SK-N-DZ (cell line): ENCODE measurements at regions not wholly inside any gene's neighbourhood (a gene's known extent, or its start where the extent isn't known, plus 50 kb on each side); places are given as distances from the start of the nearest gene placed in this dataset.

Experiments used
- DNase-seq: peaks from one replicate; pipeline ENCODE4 v3.0.0-alpha.2; 2015; ENCODE audit warnings: low spot score

GRCh38 chr9:81741103-81741502, 51.8 kb upstream of the TLE1 start:
- no peak for DNase-seq

GRCh38 chr9:81748091-81748490, 58.7 kb upstream of the TLE1 start:
- no peak for DNase-seq

GRCh38 chr9:81753436-81753835, 64.1 kb upstream of the TLE1 start:
- no peak for DNase-seq

GRCh38 chr9:81754245-81754644, 64.9 kb upstream of the TLE1 start:
- DNase-seq: no peak

- DNase-seq: no peak
These were observed 66.4 kb upstream of the TLE1 start for GRCh38 chr9:81755721-81756120.

- no peak for DNase-seq
These were observed 67.2 kb upstream of the TLE1 start for GRCh38 chr9:81756561-81756960.

GRCh38 chr9:81758123-81758797, 68.9 kb upstream of the TLE1 start:
- DNase-seq: no peak

- DNase-seq: peak; percentile 17
These were observed 70.4 kb upstream of the TLE1 start for GRCh38 chr9:81759680-81760215.

GRCh38 chr9:81767921-81768320, 78.6 kb upstream of the TLE1 start:
- no peak for DNase-seq

- peak; percentile 47 for DNase-seq
These were observed 82.2 kb upstream of the TLE1 start for GRCh38 chr9:81771571-81771970.

- no peak for DNase-seq
These were observed 82.8 kb upstream of the TLE1 start for GRCh38 chr9:81772144-81772543.

GRCh38 chr9:81776390-81776789, 87.0 kb upstream of the TLE1 start:
- no peak for DNase-seq

GRCh38 chr9:81776834-81777233, 87.5 kb upstream of the TLE1 start:
- no peak for DNase-seq

- no peak for DNase-seq
These were observed 88.1 kb upstream of the TLE1 start for GRCh38 chr9:81777482-81777881.

GRCh38 chr9:81782313-81782995, 93.1 kb upstream of the TLE1 start:
- no peak for DNase-seq

GRCh38 chr9:81787747-81788632, 98.6 kb upstream of the TLE1 start:
- peak; percentile 37 for DNase-seq

- DNase-seq: no peak
These were observed 100.4 kb upstream of the TLE1 start for GRCh38 chr9:81789721-81790120.

- no peak for DNase-seq
These were observed 100.8 kb upstream of the TLE1 start for GRCh38 chr9:81790166-81790565.

- DNase-seq: peak; percentile 35
These were observed 101.7 kb upstream of the TLE1 start for GRCh38 chr9:81791076-81791475.

GRCh38 chr9:81798606-81799005, 109.3 kb upstream of the TLE1 start:
- DNase-seq: no peak

GRCh38 chr9:81801190-81801589, 111.8 kb upstream of the TLE1 start:
- DNase-seq: no peak

- DNase-seq: no peak
These were observed 115.0 kb upstream of the TLE1 start for GRCh38 chr9:81804306-81804705.
